IMR-90 (cell line): ENCODE measurements at regions not wholly inside any gene's neighbourhood (a gene's known extent, or its start where the extent isn't known, plus 50 kb on each side); places are given as distances from the start of the nearest gene placed in this dataset.

Experiments used
- ATAC-seq: fragments of 200-7000 bp; cut with Tn5 transposase; 2 replicates; pipeline ENCODE4 v1.9.1; 2020; ENCODE audit warnings: low read depth, mild to moderate bottlenecking, moderate library complexity
- BruUV-seq: library from RNA; stranded (reverse); fragments of 400-500 nt; replicated peaks from 2 replicates; lab custom pipeline; 2021; lab: Mats Ljungman, UMichigan
- CTCF ChIA-PET: fragments of 300-600 bp; formaldehyde crosslinking; extraction: SDS; loops from one replicate; lab custom pipeline; 2021; ENCODE audit warnings: antibody characterized with exemption; lab: Yijun Ruan, JAX
- POLR2A ChIA-PET: fragments of 300-600 bp; sonication (Branson Sonifier 250); formaldehyde crosslinking; loops from one replicate; lab custom pipeline; 2022; ENCODE audit warnings: antibody characterized with exemption; ENCODE audit not compliant: unreplicated experiment; lab: Charles Lee
- DNase-seq: peaks from one replicate; pipeline ENCODE4 v3.0.0; 2013
- H2AFZ ChIP-seq: replicated peaks from 2 replicates; pipeline ENCODE3; 2013; ENCODE audit warnings: low read length, mild to moderate bottlenecking; ENCODE audit not compliant: poor library complexity
- H2AK5ac ChIP-seq: 2 replicates; pipeline ENCODE4 v1.6.1; 2013; ENCODE audit warnings: low read depth, low read length, inconsistent platforms
- H2AK9ac ChIP-seq: replicated peaks from 2 replicates; pipeline ENCODE3; 2013; ENCODE audit warnings: mild to moderate bottlenecking, low read depth, low read length, moderate library complexity; ENCODE audit not compliant: poor library complexity
- H2BK120ac ChIP-seq: 2 replicates; pipeline ENCODE4 v1.6.1; 2013; ENCODE audit warnings: low read depth, low read length, inconsistent platforms
- H2BK15ac ChIP-seq: 3 replicates; pipeline ENCODE4 v1.6.1; 2013; ENCODE audit warnings: low read depth, low read length, inconsistent platforms
- H2BK20ac ChIP-seq: 2 replicates; pipeline ENCODE4 v1.6.1; 2013; ENCODE audit warnings: low read depth, mild to moderate bottlenecking, inconsistent platforms, low read length, moderate library complexity
- H2BK5ac ChIP-seq: 2 replicates; pipeline ENCODE4 v1.6.1; 2013; ENCODE audit warnings: mild to moderate bottlenecking, low read depth, low read length, inconsistent platforms; ENCODE audit not compliant: poor library complexity, severe bottlenecking
- H3K14ac ChIP-seq: replicated peaks from 2 replicates; pipeline ENCODE4 v1.6.1; 2013; ENCODE audit warnings: low read depth, low read length, inconsistent platforms
- H3K18ac ChIP-seq: 2 replicates; pipeline ENCODE4 v1.6.1; 2013; ENCODE audit warnings: low read depth, low read length, control low read depth
- H3K23ac ChIP-seq: 2 replicates; pipeline ENCODE4 v1.6.1; 2013; ENCODE audit warnings: low read depth, low read length, inconsistent platforms
- H3K27ac ChIP-seq: 2 replicates; pipeline ENCODE4 v1.5.1; 2013; ENCODE audit warnings: mild to moderate bottlenecking, control low read depth, low read length; ENCODE audit not compliant: insufficient read depth
- H3K27me3 ChIP-seq: 2 replicates; pipeline ENCODE4 v1.6.1; 2013; ENCODE audit warnings: low read length; ENCODE audit not compliant: control insufficient read depth, insufficient read depth
- H3K36me3 ChIP-seq: 2 replicates; pipeline ENCODE4 v1.6.1; 2013; ENCODE audit warnings: low read length, mixed read lengths; ENCODE audit not compliant: control insufficient read depth, insufficient read depth
- H3K4ac ChIP-seq: 2 replicates; pipeline ENCODE4 v1.6.1; 2013; ENCODE audit warnings: low read depth, low read length, inconsistent platforms
- H3K4me1 ChIP-seq: 2 replicates; pipeline ENCODE4 v1.6.1; 2013; ENCODE audit warnings: low read length, mixed read lengths; ENCODE audit not compliant: control insufficient read depth, insufficient read depth
- H3K4me2 ChIP-seq: 2 replicates; pipeline ENCODE4 v1.6.1; 2013; ENCODE audit warnings: low read depth, mild to moderate bottlenecking, control low read depth, low read length, moderate library complexity
- H3K4me3 ChIP-seq: 2 replicates; pipeline ENCODE4 v1.5.1; 2013; ENCODE audit warnings: low read depth, mild to moderate bottlenecking, control low read depth, low read length, moderate library complexity; ENCODE audit not compliant: insufficient read depth
- H3K56ac ChIP-seq: 2 replicates; pipeline ENCODE4 v1.6.1; 2013; ENCODE audit warnings: low read length, inconsistent platforms; ENCODE audit not compliant: insufficient read depth; ENCODE audit errors: extremely low read depth
- H3K79me1 ChIP-seq, 2 experiments: 2 replicates each; pipeline ENCODE4 v1.6.1; 2013; ENCODE audit warnings: low read length in 2 of 2, inconsistent platforms in 1 of 2, low read depth in 1 of 2
- H3K9ac ChIP-seq: 2 replicates; pipeline ENCODE4 v1.6.1; 2013; ENCODE audit warnings: low read depth, low read length, control low read depth
- H3K9me1 ChIP-seq: 2 replicates; pipeline ENCODE4 v1.6.1; 2013; ENCODE audit warnings: low read length, inconsistent platforms; ENCODE audit not compliant: insufficient read depth
- H3K9me3 ChIP-seq: 2 replicates; pipeline ENCODE4 v1.6.1; 2013; ENCODE audit warnings: low read length; ENCODE audit not compliant: control insufficient read depth, insufficient read depth
- H4K20me1 ChIP-seq: 2 replicates; pipeline ENCODE4 v1.6.1; 2013; ENCODE audit warnings: low read length, inconsistent platforms; ENCODE audit not compliant: insufficient read depth
- H4K5ac ChIP-seq: 2 replicates; pipeline ENCODE4 v1.6.1; 2013; ENCODE audit warnings: mild to moderate bottlenecking, low read depth, low read length, control low read depth
- H4K8ac ChIP-seq, 2 experiments: 2 replicates each; pipeline ENCODE4 v1.6.1; 2013; ENCODE audit warnings: low read depth in 2 of 2, low read length in 2 of 2, control low read depth in 1 of 2, inconsistent platforms in 1 of 2
- H4K91ac ChIP-seq: 2 replicates; pipeline ENCODE4 v1.6.1; 2013; ENCODE audit warnings: low read depth, low read length, inconsistent platforms; ENCODE audit not compliant: insufficient read depth
- BHLHE40 ChIP-seq: fragments of 150-350 bp; IDR thresholded peaks from 2 replicates; pipeline ENCODE4 v1.6.1; 2016; ENCODE audit warnings: mild to moderate bottlenecking, low read depth, low read length
- CEBPB ChIP-seq: IDR thresholded peaks from 2 replicates; pipeline ENCODE4 v1.6.1; 2012; ENCODE audit warnings: low read depth, low read length, improper control_type of control experiment
- POLR2A ChIP-seq: IDR thresholded peaks from 2 replicates; pipeline ENCODE4 v1.6.1; 2012; ENCODE audit warnings: mild to moderate bottlenecking, low read depth, low read length
- RAD21 ChIP-seq: IDR thresholded peaks from 2 replicates; pipeline ENCODE4 v1.6.1; 2012; ENCODE audit warnings: low read length, improper control_type of control experiment
- RCOR1 ChIP-seq: IDR thresholded peaks from 2 replicates; pipeline ENCODE4 v1.6.1; 2012; ENCODE audit warnings: mild to moderate bottlenecking, low read length, improper control_type of control experiment; ENCODE audit not compliant: insufficient replicate concordance
- SMC3 ChIP-seq: fragments of 150-350 bp; IDR thresholded peaks from 2 replicates; pipeline ENCODE4 v1.6.1; 2016; ENCODE audit warnings: low read depth, mild to moderate bottlenecking, antibody characterized with exemption, low read length, moderate library complexity
- WGBS, 2 experiments: methylation state at CpG; one replicate each; pipeline versions ENCODE4 v1.1.5 to v1.1.7; 2013; ENCODE audit warnings: missing lambda C conversion rate in 2 of 2; ENCODE audit not compliant: insufficient read length in 1 of 2; ENCODE audit errors: extremely low coverage in 2 of 2; 5-methylcytosine and 5-hydroxymethylcytosine counted together
- dilution Hi-C: fragments of 300-500 bp; cut with HindIII; formaldehyde crosslinking; loops from one replicate; pipeline ENCODE4 v1.14.3; 2018; ENCODE audit warnings: low sequenced_read_pairs; ENCODE audit not compliant: unreplicated experiment
- in situ Hi-C: fragments of 300-500 bp; cut with MboI; formaldehyde crosslinking; loops from 3 replicates; pipeline ENCODE4 v1.14.3; 2019; ENCODE audit warnings: low sequenced_read_pairs, inconsistent platforms, mixed read lengths
- intact Hi-C: fragments of 100-400 bp; cut with micrococcal nuclease; formaldehyde crosslinking; loops from 2 replicates; pipeline ENCODE4 v1.10.0; 2022
- TF ChIP-seq, protein P1 (sequence below): conservative IDR thresholded peaks from 2 replicates; pipeline ENCODE4 v1.5.1; 2012; ENCODE audit warnings: mild to moderate bottlenecking, low read depth, low read length, improper control_type of control experiment

DNA sequence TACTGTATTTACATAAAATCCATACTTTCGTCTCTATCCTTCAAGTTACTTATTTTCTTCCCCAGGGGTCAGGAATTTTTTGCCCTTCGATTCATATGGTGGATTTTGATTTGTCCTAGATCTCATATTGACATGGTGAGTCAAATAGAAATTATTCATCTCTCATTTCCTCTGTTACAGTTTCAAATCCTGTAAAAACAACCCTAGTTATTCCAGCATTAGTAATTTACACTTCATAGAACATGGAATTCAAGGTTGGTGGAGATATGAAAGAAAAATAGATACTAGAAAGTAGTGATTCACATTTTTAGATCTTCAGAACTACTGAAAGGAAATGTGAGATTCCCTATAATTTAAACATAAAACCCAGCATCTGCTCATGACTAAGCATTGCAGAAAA lies 1331.0 kb upstream of the CDH9 start:
- dilution Hi-C loops = no loop called here
- no peaks in the 10 kb centered on the region for H3K4me1 ChIP-seq
- no peaks in the 10 kb centered on the region for H3K27me3 ChIP-seq
- H4K20me1 ChIP-seq = no peaks in the 10 kb centered on the region
- H3K9me3 ChIP-seq = no peaks in the 10 kb centered on the region; the same call in 1 of the 2 replicates
- no peak overlapping the region for H2AK5ac ChIP-seq
- H3K27ac ChIP-seq = no peak overlapping the region
- H4K91ac ChIP-seq = no peak overlapping the region
- no peak overlapping the region for H2BK15ac ChIP-seq
- H3K14ac ChIP-seq = no peak overlapping the region
- H3K36me3 ChIP-seq = no peaks in the 10 kb centered on the region
- TF ChIP-seq CEBPB (no peak), RCOR1 (no peak), BHLHE40 (no peak), POLR2A (no peak), RAD21 (no peak), SMC3 (no peak)
- TF ChIP-seq, protein P1, sequence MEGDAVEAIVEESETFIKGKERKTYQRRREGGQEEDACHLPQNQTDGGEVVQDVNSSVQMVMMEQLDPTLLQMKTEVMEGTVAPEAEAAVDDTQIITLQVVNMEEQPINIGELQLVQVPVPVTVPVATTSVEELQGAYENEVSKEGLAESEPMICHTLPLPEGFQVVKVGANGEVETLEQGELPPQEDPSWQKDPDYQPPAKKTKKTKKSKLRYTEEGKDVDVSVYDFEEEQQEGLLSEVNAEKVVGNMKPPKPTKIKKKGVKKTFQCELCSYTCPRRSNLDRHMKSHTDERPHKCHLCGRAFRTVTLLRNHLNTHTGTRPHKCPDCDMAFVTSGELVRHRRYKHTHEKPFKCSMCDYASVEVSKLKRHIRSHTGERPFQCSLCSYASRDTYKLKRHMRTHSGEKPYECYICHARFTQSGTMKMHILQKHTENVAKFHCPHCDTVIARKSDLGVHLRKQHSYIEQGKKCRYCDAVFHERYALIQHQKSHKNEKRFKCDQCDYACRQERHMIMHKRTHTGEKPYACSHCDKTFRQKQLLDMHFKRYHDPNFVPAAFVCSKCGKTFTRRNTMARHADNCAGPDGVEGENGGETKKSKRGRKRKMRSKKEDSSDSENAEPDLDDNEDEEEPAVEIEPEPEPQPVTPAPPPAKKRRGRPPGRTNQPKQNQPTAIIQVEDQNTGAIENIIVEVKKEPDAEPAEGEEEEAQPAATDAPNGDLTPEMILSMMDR = no peak
- no peak overlapping the region for H2BK5ac ChIP-seq
- CTCF ChIA-PET = no interaction called here
- H3K9me1 ChIP-seq = no peaks in the 10 kb centered on the region
- H2AK9ac ChIP-seq = no peak overlapping the region
- no peak overlapping the region for H4K8ac ChIP-seq
- no peak overlapping the region for H2BK120ac ChIP-seq
- no peak overlapping the region for H2BK20ac ChIP-seq
- H3K9ac ChIP-seq = no peak overlapping the region
- no peak overlapping the region for H2AFZ ChIP-seq
- no CpG with 5 or more reads among the region's 2 CpGs for WGBS, 2 experiments
- no peak overlapping the region for H4K5ac ChIP-seq
- ATAC-seq (no peak), DNase-seq (no peak)
- H3K23ac ChIP-seq = no peak overlapping the region
- intact Hi-C loops = no loop called here
- no peak overlapping the region for H3K18ac ChIP-seq
- H3K4me3 ChIP-seq = no peak overlapping the region
- H3K4ac ChIP-seq = no peak overlapping the region
- POLR2A ChIA-PET = no interaction called here
- H3K56ac ChIP-seq = no peak overlapping the region
- in situ Hi-C loops = no loop called here
- no peak overlapping the region for H3K4me2 ChIP-seq
- no peaks in the 10 kb centered on the region for H3K79me1 ChIP-seq
- no TSS peak for BruUV-seq
